ENCODE measurements at regions not wholly inside any gene's neighbourhood (a gene's known extent, or its start where the extent isn't known, plus 50 kb on each side); places are given as distances from the start of the nearest gene placed in this dataset.

GRCh38 chr18:10242936-10243680, 211.3 kb upstream of the APCDD1 start:
- in situ Hi-C loops (cut with MboI; ENCODE audit: low pct_ligation_motif_present in 1 of 4, low pct_unique_long_range_greater_than_20kb in 1 of 4, low sequenced_read_pairs in 3 of 4) (no loop called here), intact Hi-C loops (cut with DNase I; ENCODE audit: low total_unique reads) (no loop called here)
- Histone ChIP-seq H3K36me3 (peaks cover 0 to 2% (median 0%) of the 10 kb centered on the region in 4 donors), H3K27me3 (no peaks in the 10 kb centered on the region), H3K4me1 (peaks cover 0 to 20% (median 0%) of the 10 kb centered on the region in 4 donors), H3K27ac (no peak overlapping the region), H3K9me3 (no peaks in the 10 kb centered on the region), H3K4me3 (no peak overlapping the region)
- no peak for DNase-seq
- TF ChIP-seq POLR2AphosphoS5 (IDR thresholded peaks at IDR 0.05), result no peak
- no peak for TF ChIP-seq CTCF (IDR thresholded peaks at IDR 0.05)
- no peak for TF ChIP-seq POLR2A (IDR thresholded peaks at IDR 0.05)
- TF ChIP-seq EP300 (IDR thresholded peaks at IDR 0.05; ENCODE audit: low read depth), result no peak
- WGBS, 2 donors (ENCODE audit: low coverage in 1 of 2), result 71 to 87% methylated on average over 3 to 7 of the region's 7 CpGs

GRCh38 chr18:10244341-10244740, 210.1 kb upstream of the APCDD1 start:
- intact Hi-C loops (cut with DNase I; ENCODE audit: low total_unique reads), result no loop called here
- DNase-seq, result no peak
- Histone ChIP-seq H3K4me3 (no peak overlapping the region), H3K4me1 (peaks cover 0 to 14% (median 0%) of the 10 kb centered on the region in 4 donors), H3K36me3 (peaks cover 0 to 2% (median 0%) of the 10 kb centered on the region in 4 donors), H3K27me3 (no peaks in the 10 kb centered on the region), H3K9me3 (no peaks in the 10 kb centered on the region), H3K27ac (no peak overlapping the region)
- 66 to 69% methylated on average over 5 to 8 of the region's 8 CpGs for WGBS, 2 donors (ENCODE audit: low coverage in 1 of 2)
- no peak for TF ChIP-seq CTCF (IDR thresholded peaks at IDR 0.05)
- in situ Hi-C loops (cut with MboI; ENCODE audit: low pct_ligation_motif_present in 1 of 4, low pct_unique_long_range_greater_than_20kb in 1 of 4, low sequenced_read_pairs in 3 of 4), result no loop called here

GRCh38 chr18:10245031-10245845, 209.2 kb upstream of the APCDD1 start:
- WGBS, 2 donors (ENCODE audit: low coverage in 1 of 2), result 83 to 88% methylated on average over 2 to 11 of the region's 11 CpGs
- peaks cover 0 to 7% (median 0%) of the 10 kb centered on the region in 4 donors for H3K4me1 ChIP-seq
- in situ Hi-C loops (cut with MboI; ENCODE audit: low pct_ligation_motif_present in 1 of 4, low pct_unique_long_range_greater_than_20kb in 1 of 4, low sequenced_read_pairs in 3 of 4), result no loop called here
- TF ChIP-seq EP300 (IDR thresholded peaks at IDR 0.05; ENCODE audit: low read depth) (no peak), CTCF (IDR thresholded peaks at IDR 0.05) (no peak), POLR2AphosphoS5 (IDR thresholded peaks at IDR 0.05) (no peak), POLR2A (IDR thresholded peaks at IDR 0.05) (no peak)
- intact Hi-C loops (cut with DNase I; ENCODE audit: low total_unique reads), result no loop called here
- H3K4me3 ChIP-seq, result no peak overlapping the region
- H3K36me3 ChIP-seq, result peaks cover 0 to 2% (median 0%) of the 10 kb centered on the region in 4 donors
- no peak for DNase-seq
- no peaks in the 10 kb centered on the region for H3K9me3 ChIP-seq
- no peaks in the 10 kb centered on the region for H3K27me3 ChIP-seq
- H3K27ac ChIP-seq, result peak overlapping the region in 1 of 4 donors; percentile 13

GRCh38 chr18:10245846-10246175, 208.6 kb upstream of the APCDD1 start:
- H3K36me3 ChIP-seq, result peaks cover 0 to 2% (median 0%) of the 10 kb centered on the region in 4 donors
- H3K27ac ChIP-seq, result no peak overlapping the region
- H3K9me3 ChIP-seq, result no peaks in the 10 kb centered on the region
- WGBS, 2 donors (ENCODE audit: low coverage in 1 of 2), result 80% methylated on average over 6 of the region's 6 CpGs; no CpG with 5 or more reads in 1 of the 2 donors
- DNase-seq, result no peak
- in situ Hi-C loops (cut with MboI; ENCODE audit: low pct_ligation_motif_present in 1 of 4, low pct_unique_long_range_greater_than_20kb in 1 of 4, low sequenced_read_pairs in 3 of 4) (no loop called here), intact Hi-C loops (cut with DNase I; ENCODE audit: low total_unique reads) (no loop called here)
- TF ChIP-seq POLR2AphosphoS5 (IDR thresholded peaks at IDR 0.05), result no peak
- TF ChIP-seq CTCF (IDR thresholded peaks at IDR 0.05), result no peak
- TF ChIP-seq POLR2A (IDR thresholded peaks at IDR 0.05), result no peak
- no peak for TF ChIP-seq EP300 (IDR thresholded peaks at IDR 0.05; ENCODE audit: low read depth)
- H3K4me1 ChIP-seq, result peaks cover 0 to 5% (median 0%) of the 10 kb centered on the region in 4 donors
- no peaks in the 10 kb centered on the region for H3K27me3 ChIP-seq
- no peak overlapping the region for H3K4me3 ChIP-seq
